ENCODE measurements at regions not wholly inside any gene's neighbourhood (a gene's known extent, or its start where the extent isn't known, plus 50 kb on each side); places are given as distances from the start of the nearest gene placed in this dataset.
A peak's percentile ranks its signal among the peaks of the same experiment; 100 is the strongest.

- DNase-seq (ENCODE audit: low read depth), result no peak
- H3K4me3 Mint-ChIP-seq (ENCODE audit: unreplicated experiment), result no peak overlapping the region
These were observed 229.1 kb upstream of the IGF1R start for GRCh38 chr15:98419173-98419780.

GRCh38 chr15:98420837-98421236 is 227.5 kb upstream of the IGF1R start:
- DNase-seq (ENCODE audit: low read depth) (no peak), FAIRE-seq (no peak)
- Histone ChIP-seq H3K27me3 (ENCODE audit: insufficient read depth, low read length) (peaks cover 20% of the 10 kb centered on the region), H2AFZ (ENCODE audit: low read depth, low read length) (no peak overlapping the region), H3K9me3 (ENCODE audit: insufficient read depth, low read depth, low read length) (no peaks in the 10 kb centered on the region), H3K4me3 (ENCODE audit: insufficient read depth, low read depth, low read length) (no peak overlapping the region), H3K36me3 (ENCODE audit: insufficient read depth, low read length) (no peaks in the 10 kb centered on the region), H3K27ac (ENCODE audit: low read depth, low read length) (no peak overlapping the region), H4K20me1 (ENCODE audit: insufficient read depth, low read length) (no peaks in the 10 kb centered on the region), H3K4me2 (ENCODE audit: low read length) (no peak overlapping the region), H3K9ac (ENCODE audit: low read length) (no peak overlapping the region), H3K4me1 (ENCODE audit: insufficient read depth, low read length) (peaks cover 6% of the 10 kb centered on the region), H3K79me2 (ENCODE audit: insufficient read depth, low read length) (no peaks in the 10 kb centered on the region)
- Mint-ChIP-seq H3K4me1 (ENCODE audit: low read depth, unreplicated experiment) (peaks cover 7% of the 10 kb centered on the region), H3K27me3 (ENCODE audit: low read depth, unreplicated experiment) (peaks cover 48% of the 10 kb centered on the region), H3K9me3 (ENCODE audit: unreplicated experiment) (peaks cover 5% of the 10 kb centered on the region), H3K4me3 (ENCODE audit: unreplicated experiment) (no peak overlapping the region), H3K27ac (ENCODE audit: unreplicated experiment) (no peak overlapping the region), H3K36me3 (ENCODE audit: low read depth, unreplicated experiment) (peaks cover 3% of the 10 kb centered on the region)
- TF ChIP-seq CTCF (IDR thresholded peaks at IDR 0.05; ENCODE audit: insufficient read depth, low read depth, low read length) (no peak), EZH2 (IDR thresholded peaks at IDR 0.05; ENCODE audit: insufficient read depth, low read length) (no peak)

More at GRCh38 chr15:98419173-98419780, 229.1 kb upstream of the IGF1R start:
- no peak for TF ChIP-seq CTCF (IDR thresholded peaks at IDR 0.05; ENCODE audit: insufficient read depth, low read depth, low read length)
- TF ChIP-seq EZH2 (IDR thresholded peaks at IDR 0.05; ENCODE audit: insufficient read depth, low read length), result no peak
- Histone ChIP-seq H4K20me1 (ENCODE audit: insufficient read depth, low read length) (no peaks in the 10 kb centered on the region), H3K9me3 (ENCODE audit: insufficient read depth, low read depth, low read length) (no peaks in the 10 kb centered on the region), H3K79me2 (ENCODE audit: insufficient read depth, low read length) (no peaks in the 10 kb centered on the region), H3K27me3 (ENCODE audit: insufficient read depth, low read length) (peaks cover 18% of the 10 kb centered on the region), H3K4me1 (ENCODE audit: insufficient read depth, low read length) (peaks cover 6% of the 10 kb centered on the region), H2AFZ (ENCODE audit: low read depth, low read length) (no peak overlapping the region), H3K36me3 (ENCODE audit: insufficient read depth, low read length) (no peaks in the 10 kb centered on the region), H3K4me2 (ENCODE audit: low read length) (no peak overlapping the region), H3K4me3 (ENCODE audit: insufficient read depth, low read depth, low read length) (no peak overlapping the region), H3K9ac (ENCODE audit: low read length) (no peak overlapping the region), H3K27ac (ENCODE audit: low read depth, low read length) (no peak overlapping the region)
- Mint-ChIP-seq H3K9me3 (ENCODE audit: unreplicated experiment) (peaks cover 10% of the 10 kb centered on the region), H3K4me1 (ENCODE audit: low read depth, unreplicated experiment) (peaks cover 7% of the 10 kb centered on the region), H3K27ac (ENCODE audit: unreplicated experiment) (no peak overlapping the region), H3K27me3 (ENCODE audit: low read depth, unreplicated experiment) (peaks cover 39% of the 10 kb centered on the region), H3K36me3 (ENCODE audit: low read depth, unreplicated experiment) (peaks cover 3% of the 10 kb centered on the region)
- FAIRE-seq, result no peak

- H2AFZ ChIP-seq (ENCODE audit: low read depth, low read length), result peak overlapping the region; percentile 79
- H3K79me2 ChIP-seq (ENCODE audit: insufficient read depth, low read length), result no peaks in the 10 kb centered on the region
- DNase-seq (ENCODE audit: low read depth), result no peak
- H3K36me3 ChIP-seq (ENCODE audit: insufficient read depth, low read length), result no peaks in the 10 kb centered on the region
- no peak overlapping the region for H3K27ac Mint-ChIP-seq (ENCODE audit: unreplicated experiment)
- no peaks in the 10 kb centered on the region for H3K9me3 ChIP-seq (ENCODE audit: insufficient read depth, low read depth, low read length)
- peaks cover 3% of the 10 kb centered on the region for H3K4me1 Mint-ChIP-seq (ENCODE audit: low read depth, unreplicated experiment)
- H3K36me3 Mint-ChIP-seq (ENCODE audit: low read depth, unreplicated experiment), result peaks cover 3% of the 10 kb centered on the region
- no peaks in the 10 kb centered on the region for H3K9me3 Mint-ChIP-seq (ENCODE audit: unreplicated experiment)
- no peaks in the 10 kb centered on the region for H4K20me1 ChIP-seq (ENCODE audit: insufficient read depth, low read length)
- H3K4me2 ChIP-seq (ENCODE audit: low read length), result peak overlapping the region; percentile 76
- no peak for TF ChIP-seq EZH2 (IDR thresholded peaks at IDR 0.05; ENCODE audit: insufficient read depth, low read length)
- TF ChIP-seq CTCF (IDR thresholded peaks at IDR 0.05; ENCODE audit: insufficient read depth, low read depth, low read length), result peak; percentile 59
- H3K4me1 ChIP-seq (ENCODE audit: insufficient read depth, low read length), result peaks cover 6% of the 10 kb centered on the region
- no peak overlapping the region for H3K9ac ChIP-seq (ENCODE audit: low read length)
- no peak overlapping the region for H3K4me3 ChIP-seq (ENCODE audit: insufficient read depth, low read depth, low read length)
- peaks cover 27% of the 10 kb centered on the region for H3K27me3 ChIP-seq (ENCODE audit: insufficient read depth, low read length)
- H3K27ac ChIP-seq (ENCODE audit: low read depth, low read length), result no peak overlapping the region
- no peak overlapping the region for H3K4me3 Mint-ChIP-seq (ENCODE audit: unreplicated experiment)
- peaks cover 52% of the 10 kb centered on the region for H3K27me3 Mint-ChIP-seq (ENCODE audit: low read depth, unreplicated experiment)
- no peak for FAIRE-seq
These were observed 226.8 kb upstream of the IGF1R start for GRCh38 chr15:98421419-98422129.
